Upper lobe of right lung (tissue), 1 donor: ENCODE measurements at regions not wholly inside any gene's neighbourhood (a gene's known extent, or its start where the extent isn't known, plus 50 kb on each side); places are given as distances from the start of the nearest gene placed in this dataset.

Experiments used
- ATAC-seq: fragments of 200-7000 bp; cut with Tn5 transposase; one replicate; pipeline ENCODE4 v1.9.1; 2020; ENCODE audit warnings: mild to moderate bottlenecking, moderate library complexity
- DNase-seq: peaks from one replicate; pipeline ENCODE4 v3.0.0-alpha.2; 2020
- H3K27ac ChIP-seq: fragments of 200-600 bp; one replicate; pipeline ENCODE4 v1.8.0; 2022
- H3K27me3 ChIP-seq: fragments of 200-600 bp; one replicate; pipeline ENCODE4 v1.8.0; 2022; ENCODE audit warnings: mild to moderate bottlenecking
- H3K36me3 ChIP-seq: fragments of 200-600 bp; one replicate; pipeline ENCODE4 v1.8.0; 2022
- H3K4me1 ChIP-seq: fragments of 200-600 bp; one replicate; pipeline ENCODE4 v1.8.0; 2022
- H3K4me3 ChIP-seq: fragments of 200-600 bp; one replicate; pipeline ENCODE4 v1.8.0; 2022; ENCODE audit warnings: mild to moderate bottlenecking
- H3K9me3 ChIP-seq: fragments of 200-600 bp; one replicate; pipeline ENCODE4 v1.8.0; 2022
- intact Hi-C: fragments of 100-400 bp; cut with DNase I; formaldehyde crosslinking; loops from one replicate; pipeline ENCODE4 v1.11.0; 2022
- TF ChIP-seq, protein P1 (sequence below): fragments of 200-600 bp; IDR thresholded peaks from one replicate; pipeline ENCODE4 v1.8.0; 2022; ENCODE audit warnings: antibody characterized with exemption
- donor health status: DM: no; HTN: yes; CAD: no; lungs with severe emphysema.

DNA sequence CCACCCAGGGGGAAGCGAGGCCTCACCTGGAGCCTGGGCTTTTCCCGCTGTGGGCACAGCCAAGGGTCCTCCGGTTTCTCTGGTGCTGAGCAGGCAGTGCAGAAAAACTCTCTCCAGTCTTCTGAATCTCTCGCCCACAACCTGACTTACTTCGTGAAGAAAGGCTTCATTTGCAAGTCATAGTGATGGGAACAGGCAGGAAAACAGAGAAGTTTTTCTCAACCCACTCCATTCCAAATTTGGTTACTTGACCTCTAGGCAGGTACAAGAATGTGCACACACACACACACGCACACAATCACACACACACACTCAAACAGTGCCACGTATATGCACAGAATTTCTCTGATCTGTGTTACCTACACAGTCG lies 524.5 kb downstream of the CD83 start:
- intact Hi-C loops: no loop called here
- TF ChIP-seq, protein P1, sequence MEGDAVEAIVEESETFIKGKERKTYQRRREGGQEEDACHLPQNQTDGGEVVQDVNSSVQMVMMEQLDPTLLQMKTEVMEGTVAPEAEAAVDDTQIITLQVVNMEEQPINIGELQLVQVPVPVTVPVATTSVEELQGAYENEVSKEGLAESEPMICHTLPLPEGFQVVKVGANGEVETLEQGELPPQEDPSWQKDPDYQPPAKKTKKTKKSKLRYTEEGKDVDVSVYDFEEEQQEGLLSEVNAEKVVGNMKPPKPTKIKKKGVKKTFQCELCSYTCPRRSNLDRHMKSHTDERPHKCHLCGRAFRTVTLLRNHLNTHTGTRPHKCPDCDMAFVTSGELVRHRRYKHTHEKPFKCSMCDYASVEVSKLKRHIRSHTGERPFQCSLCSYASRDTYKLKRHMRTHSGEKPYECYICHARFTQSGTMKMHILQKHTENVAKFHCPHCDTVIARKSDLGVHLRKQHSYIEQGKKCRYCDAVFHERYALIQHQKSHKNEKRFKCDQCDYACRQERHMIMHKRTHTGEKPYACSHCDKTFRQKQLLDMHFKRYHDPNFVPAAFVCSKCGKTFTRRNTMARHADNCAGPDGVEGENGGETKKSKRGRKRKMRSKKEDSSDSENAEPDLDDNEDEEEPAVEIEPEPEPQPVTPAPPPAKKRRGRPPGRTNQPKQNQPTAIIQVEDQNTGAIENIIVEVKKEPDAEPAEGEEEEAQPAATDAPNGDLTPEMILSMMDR: no peak
- H3K9me3 ChIP-seq: no peaks in the 10 kb centered on the region
- DNase-seq (no peak), ATAC-seq (no peak)
- H3K36me3 ChIP-seq: no peaks in the 10 kb centered on the region
- H3K4me1 ChIP-seq: peaks cover 13% of the 10 kb centered on the region
- H3K27ac ChIP-seq: no peak overlapping the region
- no peak overlapping the region for H3K4me3 ChIP-seq
- no peaks in the 10 kb centered on the region for H3K27me3 ChIP-seq

DNA sequence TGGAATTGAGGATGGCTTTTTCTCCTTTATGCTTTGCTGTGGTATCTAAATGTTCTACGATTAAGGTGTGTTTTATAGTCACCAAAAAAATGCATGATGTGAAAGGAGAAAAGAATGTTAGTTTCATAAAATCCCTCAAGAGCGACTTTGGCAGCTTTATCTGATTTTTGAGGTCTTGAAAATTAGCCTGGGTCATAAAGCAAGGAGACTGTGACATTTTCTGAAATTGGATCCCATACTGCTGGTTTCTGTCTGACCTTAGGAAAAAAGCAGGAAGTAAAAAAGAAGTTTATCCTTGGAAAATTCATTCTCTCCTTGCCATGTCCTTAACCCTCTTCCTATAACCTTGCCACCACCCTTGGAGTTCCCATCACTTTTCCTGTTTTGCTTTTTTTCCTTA lies 525.3 kb downstream of the CD83 start:
- intact Hi-C loops: no loop called here
- peaks cover 13% of the 10 kb centered on the region for H3K4me1 ChIP-seq
- H3K27ac ChIP-seq: no peak overlapping the region
- DNase-seq (no peak), ATAC-seq (no peak)
- no peaks in the 10 kb centered on the region for H3K36me3 ChIP-seq
- H3K9me3 ChIP-seq: no peaks in the 10 kb centered on the region
- no peak overlapping the region for H3K4me3 ChIP-seq
- TF ChIP-seq, protein P1: no peak
- no peaks in the 10 kb centered on the region for H3K27me3 ChIP-seq

DNA sequence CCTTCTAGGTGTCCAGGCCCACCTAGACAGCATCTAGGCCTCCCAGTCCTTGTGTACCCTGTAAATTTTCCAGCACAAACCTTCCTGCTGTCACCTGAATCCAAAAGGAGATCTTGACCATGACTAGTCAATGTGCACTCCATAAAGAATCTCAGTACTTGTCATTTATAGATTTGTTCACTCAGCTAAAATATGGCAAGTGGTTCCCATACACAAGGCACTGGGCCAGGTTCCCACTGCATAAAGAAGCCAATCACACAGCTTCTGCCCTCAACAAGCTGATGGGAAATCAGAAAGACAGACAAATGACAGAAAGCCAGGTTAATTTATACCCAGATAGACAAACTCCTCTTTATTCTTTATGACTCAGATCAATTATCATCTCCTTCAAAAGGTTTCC lies 526.8 kb downstream of the CD83 start:
- no peaks in the 10 kb centered on the region for H3K9me3 ChIP-seq
- no peak for ATAC-seq
- no peaks in the 10 kb centered on the region for H3K36me3 ChIP-seq
- intact Hi-C loops: no loop called here
- no peaks in the 10 kb centered on the region for H3K27me3 ChIP-seq
- TF ChIP-seq, protein P1: no peak
- no peak for DNase-seq
- peaks cover 3% of the 10 kb centered on the region for H3K4me1 ChIP-seq
- H3K4me3 ChIP-seq: no peak overlapping the region
- H3K27ac ChIP-seq: no peak overlapping the region

DNA sequence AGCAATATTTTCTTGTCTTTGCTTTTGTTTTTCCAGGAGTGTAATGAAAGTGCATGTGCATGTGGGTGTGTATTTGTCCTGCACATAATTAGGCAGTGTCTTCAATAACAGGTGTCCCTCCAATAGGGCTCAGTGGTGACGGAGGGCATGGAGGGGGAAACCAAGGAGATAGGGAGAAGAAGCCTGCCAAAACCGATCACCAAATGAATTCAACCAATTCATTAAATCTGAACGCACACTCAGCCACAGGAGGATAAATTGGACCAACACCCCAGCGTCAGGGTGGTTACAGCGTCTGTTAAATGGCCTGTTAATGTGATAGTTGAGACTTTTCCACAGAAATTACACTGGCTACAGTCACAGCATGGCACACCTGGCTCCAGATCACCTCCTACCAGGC lies 527.6 kb downstream of the CD83 start:
- no peaks in the 10 kb centered on the region for H3K27me3 ChIP-seq
- TF ChIP-seq, protein P1: no peak
- no peak overlapping the region for H3K4me3 ChIP-seq
- intact Hi-C loops: no loop called here
- no peaks in the 10 kb centered on the region for H3K9me3 ChIP-seq
- H3K36me3 ChIP-seq: no peaks in the 10 kb centered on the region
- DNase-seq (no peak), ATAC-seq (no peak)
- H3K4me1 ChIP-seq: no peaks in the 10 kb centered on the region
- no peak overlapping the region for H3K27ac ChIP-seq

DNA sequence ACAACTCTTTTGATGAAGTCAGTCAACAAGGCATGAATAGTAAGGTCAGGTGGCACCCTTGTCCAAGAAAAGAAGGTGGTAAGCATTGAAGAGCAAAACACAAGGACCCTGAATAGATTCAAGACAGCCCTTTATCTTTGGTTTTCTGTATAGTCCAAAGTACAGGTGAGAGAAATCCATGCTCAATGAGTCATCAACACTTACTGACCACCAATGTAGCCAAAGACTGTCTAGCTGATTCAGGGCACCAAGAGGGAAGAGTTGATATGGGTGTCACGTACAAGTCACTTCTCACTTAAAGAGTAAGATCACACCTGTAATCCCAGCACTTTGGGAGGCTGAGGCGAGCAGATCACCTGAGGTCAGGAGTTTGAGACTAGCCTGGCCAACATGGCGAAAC lies 528.3 kb downstream of the CD83 start:
- H3K4me3 ChIP-seq: no peak overlapping the region
- ATAC-seq (no peak), DNase-seq (no peak)
- H3K27me3 ChIP-seq: no peaks in the 10 kb centered on the region
- TF ChIP-seq, protein P1: no peak
- H3K36me3 ChIP-seq: no peaks in the 10 kb centered on the region
- intact Hi-C loops: no loop called here
- no peaks in the 10 kb centered on the region for H3K9me3 ChIP-seq
- H3K4me1 ChIP-seq: no peaks in the 10 kb centered on the region
- no peak overlapping the region for H3K27ac ChIP-seq

DNA sequence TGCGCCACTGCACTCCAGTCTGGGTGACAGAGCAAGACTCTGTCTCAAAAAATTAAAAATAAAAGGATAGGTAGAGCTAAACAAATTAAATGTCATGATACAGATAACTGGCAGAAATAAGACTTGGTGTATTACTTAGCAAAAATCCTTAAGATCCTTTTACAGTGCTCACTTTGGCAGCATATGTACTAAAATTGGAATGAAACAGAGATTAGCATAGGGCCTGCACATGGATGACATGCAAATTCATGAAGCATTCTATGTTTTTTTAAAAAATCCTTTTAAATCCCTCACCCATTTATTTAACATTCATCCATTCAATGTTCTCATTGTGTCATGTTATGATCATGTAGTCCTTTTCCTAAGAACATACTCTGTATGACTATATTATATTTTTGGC lies 528.8 kb downstream of the CD83 start:
- Histone ChIP-seq H3K4me3 (no peak overlapping the region), H3K4me1 (no peaks in the 10 kb centered on the region), H3K27ac (no peak overlapping the region), H3K27me3 (no peaks in the 10 kb centered on the region), H3K36me3 (no peaks in the 10 kb centered on the region), H3K9me3 (no peaks in the 10 kb centered on the region)
- ATAC-seq (no peak), DNase-seq (no peak)
- intact Hi-C loops: no loop called here
- TF ChIP-seq, protein P1: no peak
